K562 (cell line): ENCODE measurements at regions not wholly inside any gene's neighbourhood (a gene's known extent, or its start where the extent isn't known, plus 50 kb on each side); places are given as distances from the start of the nearest gene placed in this dataset.

ENCODE experiments used
- CBFB ChIP-seq: sonication (generic); formaldehyde crosslinking; IDR thresholded peaks from 2 replicates; pipeline ENCODE4 v1.4.0; 2020; ENCODE audit warnings: mild to moderate bottlenecking, missing genetic modification reagents
- DEAF1 ChIP-seq: fragments of 450-650 bp; formaldehyde crosslinking; IDR thresholded peaks from 2 replicates; pipeline ENCODE4 v1.4.0; 2020; ENCODE audit warnings: mild to moderate bottlenecking, moderate library complexity
- DLX4 ChIP-seq: fragments of 250-450 bp; sonication (Bioruptor Pico); IDR thresholded peaks from 2 replicates; pipeline ENCODE4 v1.6.1; 2021; ENCODE audit warnings: mild to moderate bottlenecking
- ELF1 ChIP-seq: fragments of 200-800 bp; sonication (Bioruptor generic); IDR thresholded peaks from 2 replicates; pipeline ENCODE4 v1.6.1; 2016; ENCODE audit warnings: missing genetic modification characterization, missing compliant biosample characterization
- KAT7 ChIP-seq: sonication (generic); formaldehyde crosslinking; IDR thresholded peaks from 2 replicates; pipeline ENCODE4 v1.8.0; 2022; ENCODE audit warnings: missing genetic modification reagents, mild to moderate bottlenecking, borderline replicate concordance
- KDM1A ChIP-seq, 2 experiments: fragments of 450-650 bp; IDR thresholded peaks; 2 replicates each; pipeline ENCODE4 v1.6.1; 2016; ENCODE audit warnings: mild to moderate bottlenecking in 2 of 2

- TF ChIP-seq DEAF1 (CRISPR knock-in tag) (no peak), DLX4 (CRISPR knock-in tag) (no peak), KDM1A (IDR thresholded peaks at IDR 0.05) (no peak), ELF1 (tag) (no peak), KAT7 (CRISPR knock-in tag) (no peak), CBFB (CRISPR knock-in tag) (no peak)
These were observed 61.0 kb upstream of the THY1 start for GRCh38 chr11:119483881-119484371.
